CD4-positive, alpha-beta T cell (primary cell): ENCODE measurements at regions not wholly inside any gene's neighbourhood (a gene's known extent, or its start where the extent isn't known, plus 50 kb on each side); places are given as distances from the start of the nearest gene placed in this dataset.

ENCODE experiments used
- ATAC-seq: fragments of 200-7000 bp; cut with Tn5 transposase; one replicate; pipeline ENCODE4 v1.10.0; 2022; ENCODE audit warnings: mild to moderate bottlenecking; ENCODE audit not compliant: poor library complexity
- CTCF ChIA-PET: fragments of 350-600 bp; sonication (Branson Sonifier 250); formaldehyde crosslinking; loops from one replicate; lab custom pipeline; 2021; ENCODE audit warnings: antibody characterized with exemption, inconsistent platforms; lab: Charles Lee
- POLR2A ChIA-PET: fragments of 350-600 bp; sonication (Branson Sonifier 250); formaldehyde crosslinking; loops from one replicate; lab custom pipeline; 2021; ENCODE audit warnings: antibody characterized with exemption, inconsistent platforms; lab: Charles Lee
- DNase-seq, 14 experiments: peaks; one replicate each; pipeline ENCODE4 v3.0.0-alpha.2; 2013 to 2020; ENCODE audit warnings: mixed read lengths in 2 of 14
- H3K27ac ChIP-seq, 2 donors: one replicate each; pipeline versions ENCODE4 v1.5.1 to v1.7.0; 2013; ENCODE audit warnings: low read length in 2 of 2, low read depth in 1 of 2, mild to moderate bottlenecking in 1 of 2
- H3K27me3 ChIP-seq, 2 experiments: 1 replicate in 1 of 2; 2 replicates in 1 of 2; pipeline versions ENCODE4 v1.6.1 to v1.7.0; 2013; ENCODE audit warnings: low read length in 2 of 2, control low read depth in 1 of 2, mild to moderate bottlenecking in 1 of 2, moderate library complexity in 1 of 2; ENCODE audit not compliant: insufficient read depth in 2 of 2, control insufficient read depth in 1 of 2
- H3K36me3 ChIP-seq: one replicate; pipeline ENCODE4 v1.6.1; 2013; ENCODE audit warnings: low read length, control low read depth; ENCODE audit not compliant: insufficient read depth
- H3K4me1 ChIP-seq: one replicate; pipeline ENCODE4 v1.6.1; 2013; ENCODE audit warnings: low read length, control low read depth; ENCODE audit not compliant: insufficient read depth
- H3K4me3 ChIP-seq: one replicate; pipeline ENCODE4 v1.5.1; 2013; ENCODE audit warnings: mild to moderate bottlenecking, low read length, moderate library complexity
- H3K9me3 ChIP-seq, 2 experiments: 1 replicate in 1 of 2; 2 replicates in 1 of 2; pipeline versions ENCODE4 v1.6.1 to v1.7.0; 2013; ENCODE audit warnings: low read length in 2 of 2, mild to moderate bottlenecking in 2 of 2, control low read depth in 1 of 2, moderate library complexity in 1 of 2; ENCODE audit not compliant: control insufficient read depth in 1 of 2, insufficient read depth in 1 of 2
- H3K27ac Mint-ChIP-seq: one replicate; pipeline ENCODE4 v1.8.0; 2020; ENCODE audit warnings: mixed read lengths
- H3K27me3 Mint-ChIP-seq: one replicate; pipeline ENCODE4 v1.8.0; 2021; ENCODE audit warnings: mixed read lengths
- H3K36me3 Mint-ChIP-seq: one replicate; pipeline ENCODE4 v1.8.0; 2021; ENCODE audit warnings: low read depth, mixed read lengths
- H3K4me1 Mint-ChIP-seq: one replicate; pipeline ENCODE4 v1.8.0; 2021; ENCODE audit warnings: low read depth, mixed read lengths
- H3K4me3 Mint-ChIP-seq: one replicate; pipeline ENCODE4 v1.8.0; 2020; ENCODE audit warnings: mild to moderate bottlenecking, mixed read lengths
- H3K9me3 Mint-ChIP-seq: one replicate; pipeline ENCODE4 v1.8.0; 2020; ENCODE audit warnings: mixed read lengths
- CTCF ChIP-seq: fragments of 200-600 bp; IDR thresholded peaks from one replicate; pipeline ENCODE4 v1.8.0; 2022; ENCODE audit warnings: antibody characterized with exemption, mild to moderate bottlenecking
- intact Hi-C, 2 experiments: fragments of 100-400 bp; cut with DNase I in 1 of 2; cut with micrococcal nuclease in 1 of 2; formaldehyde crosslinking; loops; one replicate each; pipeline versions ENCODE4 v1.15.1 to v1.9.0; 2023 to 2025; cut with DNase I, micrococcal nuclease

GRCh38 chr3:76367281-76367680, 581.9 kb upstream of the ZNF717 start:
- no peak overlapping the region for H3K27ac ChIP-seq
- peaks cover 4% of the 10 kb centered on the region for H3K9me3 Mint-ChIP-seq
- no peak for ATAC-seq
- H3K27ac Mint-ChIP-seq, result no peak overlapping the region
- H3K27me3 Mint-ChIP-seq, result no peaks in the 10 kb centered on the region
- TF ChIP-seq CTCF, result no peak
- H3K27me3 ChIP-seq, result no peaks in the 10 kb centered on the region
- peaks cover 0 to 8% of the 10 kb centered on the region in 2 experiments for H3K9me3 ChIP-seq
- no peaks in the 10 kb centered on the region for H3K4me1 Mint-ChIP-seq
- no peaks in the 10 kb centered on the region for H3K36me3 Mint-ChIP-seq
- ChIA-PET POLR2A (no interaction called here), CTCF (no interaction called here)
- no peak for DNase-seq
- intact Hi-C loops, result no loop called here
- H3K4me3 Mint-ChIP-seq, result no peak overlapping the region
- H3K36me3 ChIP-seq, result no peaks in the 10 kb centered on the region
- H3K4me1 ChIP-seq, result no peaks in the 10 kb centered on the region
- H3K4me3 ChIP-seq, result no peak overlapping the region

GRCh38 chr3:76369170-76369569, 583.8 kb upstream of the ZNF717 start:
- ChIA-PET POLR2A (no interaction called here), CTCF (no interaction called here)
- no peak for ATAC-seq

GRCh38 chr3:76370749-76371520, 585.6 kb upstream of the ZNF717 start:
- POLR2A ChIA-PET, result no interaction called here
- H3K4me1 Mint-ChIP-seq, result no peaks in the 10 kb centered on the region
- CTCF ChIA-PET, result no interaction called here
- H3K27ac Mint-ChIP-seq, result no peak overlapping the region
- H3K4me3 Mint-ChIP-seq, result no peak overlapping the region
- intact Hi-C loops, result no loop called here
- TF ChIP-seq CTCF, result no peak
- Histone ChIP-seq H3K9me3 (no peaks in the 10 kb centered on the region), H3K36me3 (no peaks in the 10 kb centered on the region), H3K27ac (no peak overlapping the region), H3K4me1 (no peaks in the 10 kb centered on the region), H3K4me3 (no peak overlapping the region), H3K27me3 (no peaks in the 10 kb centered on the region)
- ATAC-seq (no peak), DNase-seq (no peak)
- H3K27me3 Mint-ChIP-seq, result no peaks in the 10 kb centered on the region
- H3K36me3 Mint-ChIP-seq, result no peaks in the 10 kb centered on the region
- peaks cover 4% of the 10 kb centered on the region for H3K9me3 Mint-ChIP-seq

More at GRCh38 chr3:76369170-76369569, 583.8 kb upstream of the ZNF717 start:
- no peak overlapping the region for H3K27ac Mint-ChIP-seq
- no peaks in the 10 kb centered on the region for H3K27me3 Mint-ChIP-seq
- intact Hi-C loops, result no loop called here
- no peaks in the 10 kb centered on the region for H3K36me3 Mint-ChIP-seq
- H3K27ac ChIP-seq, result no peak overlapping the region
- no peak for TF ChIP-seq CTCF
- no peak for DNase-seq
- H3K4me3 ChIP-seq, result no peak overlapping the region
- H3K9me3 ChIP-seq, result peaks cover 0 to 8% of the 10 kb centered on the region in 2 experiments
- H3K36me3 ChIP-seq, result no peaks in the 10 kb centered on the region
- H3K4me1 Mint-ChIP-seq, result no peaks in the 10 kb centered on the region
- H3K4me1 ChIP-seq, result no peaks in the 10 kb centered on the region
- H3K4me3 Mint-ChIP-seq, result no peak overlapping the region
- H3K9me3 Mint-ChIP-seq, result peaks cover 4% of the 10 kb centered on the region
- no peaks in the 10 kb centered on the region for H3K27me3 ChIP-seq
